Lower leg skin (tissue), 4 donors: ENCODE measurements at regions not wholly inside any gene's neighbourhood (a gene's known extent, or its start where the extent isn't known, plus 50 kb on each side); places are given as distances from the start of the nearest gene placed in this dataset.

Experiments used
- DNase-seq, 2 donors: peaks; one replicate each; pipeline ENCODE4 v3.0.0-alpha.2; 2019; ENCODE audit warnings: low spot score in 2 of 2
- H3K4me3 ChIP-seq: fragments of 200-600 bp; sonication (generic); 2 replicates; pipeline ENCODE4 v1.5.1; 2017; ENCODE audit warnings: mild to moderate bottlenecking, low read depth; ENCODE audit not compliant: poor library complexity, severe bottlenecking
- CTCF ChIP-seq, 3 donors: fragments of 450-650 bp; IDR thresholded peaks; one replicate each; pipeline ENCODE4 v1.5.1; 2016; ENCODE audit warnings: antibody characterized with exemption in 3 of 3, mild to moderate bottlenecking in 3 of 3, moderate library complexity in 2 of 3
- POLR2A ChIP-seq, 2 donors: fragments of 450-650 bp; IDR thresholded peaks; one replicate each; pipeline ENCODE4 v1.6.1; 2016 to 2017; ENCODE audit warnings: antibody characterized with exemption in 2 of 2, mild to moderate bottlenecking in 1 of 2, moderate library complexity in 1 of 2
- WGBS, 2 donors: methylation state at CpG; one replicate each; pipeline ENCODE4 v1.1.5; 2018; 5-methylcytosine and 5-hydroxymethylcytosine counted together
- intact Hi-C: fragments of 100-400 bp; cut with DNase I; formaldehyde crosslinking; loops from one replicate; pipeline ENCODE4 v1.15.0; 2023; ENCODE audit warnings: low total_unique reads

- 40 to 44% methylated on average over 6 of the region's 6 CpGs for WGBS, 2 donors
- no peak for DNase-seq
- no peak overlapping the region for H3K4me3 ChIP-seq
- TF ChIP-seq POLR2A (IDR thresholded peaks at IDR 0.05) (no peak), CTCF (IDR thresholded peaks at IDR 0.05) (no peak)
- intact Hi-C loops = no loop called here
Measured at GRCh38 chr9:108772301-108772894, 83.4 kb downstream of the ACTL7B start.

DNA sequence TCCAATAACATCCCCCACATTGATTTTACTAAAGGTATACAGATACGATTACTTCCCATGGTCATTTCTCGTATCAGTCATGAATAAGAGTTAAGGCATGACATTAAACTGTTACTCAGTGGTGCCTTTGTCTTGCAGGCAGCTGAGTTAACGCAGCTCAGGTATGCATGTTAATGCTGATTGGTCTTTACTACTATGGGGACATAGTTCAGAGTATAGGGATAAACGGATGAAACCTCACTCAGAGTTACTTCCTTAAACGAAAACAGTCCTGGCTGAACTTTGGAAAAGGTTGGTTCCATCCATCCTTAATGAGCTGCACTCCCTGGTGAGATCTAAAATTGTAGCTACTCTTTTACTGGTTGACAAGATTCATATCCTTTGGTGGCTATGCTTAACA lies 87.0 kb downstream of the ACTL7B start:
- intact Hi-C loops = loop anchor here (10.0 kb wide), 1 partner anchor 204 kb away; no protein-coding TSS in a partner anchor
- WGBS, 2 donors = 88% methylated on average over 5 of the region's 5 CpGs
- H3K4me3 ChIP-seq = no peak overlapping the region
- no peak for DNase-seq
- TF ChIP-seq CTCF (IDR thresholded peaks at IDR 0.05) = no peak
- no peak for TF ChIP-seq POLR2A (IDR thresholded peaks at IDR 0.05)

DNA sequence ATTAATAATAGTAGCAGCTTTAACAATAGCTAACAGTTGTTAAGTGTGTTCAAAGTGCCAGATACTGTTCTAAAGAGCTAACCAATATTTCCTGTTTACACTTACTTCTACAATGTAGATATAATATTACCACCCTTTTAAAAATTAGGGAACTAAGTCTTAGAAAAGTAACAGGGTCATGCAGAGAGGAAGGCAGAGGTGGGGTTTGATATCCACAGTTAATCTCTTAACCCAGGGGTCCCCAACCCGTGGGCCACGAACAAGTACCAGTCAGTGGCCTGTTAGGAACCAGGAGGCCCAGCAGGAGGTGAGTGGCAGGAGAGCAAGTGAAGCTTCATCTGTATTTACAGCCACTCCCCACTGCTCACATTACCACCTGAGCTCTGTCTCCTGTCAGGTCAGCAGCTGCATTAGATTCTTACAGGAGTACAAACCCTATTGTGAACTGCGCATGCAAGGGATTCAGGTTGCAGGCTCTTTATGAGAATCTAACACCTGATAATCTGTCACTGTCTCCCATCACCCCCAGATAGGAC lies 89.1 kb downstream of the ACTL7B start:
- intact Hi-C loops = loop anchor here (10.0 kb wide), 1 partner anchor 202 kb away; no protein-coding TSS in a partner anchor
- no peak for DNase-seq
- no peak overlapping the region for H3K4me3 ChIP-seq
- 64 to 84% methylated on average over 3 of the region's 3 CpGs for WGBS, 2 donors
- TF ChIP-seq POLR2A (IDR thresholded peaks at IDR 0.05) (no peak), CTCF (IDR thresholded peaks at IDR 0.05) (no peak)

DNA sequence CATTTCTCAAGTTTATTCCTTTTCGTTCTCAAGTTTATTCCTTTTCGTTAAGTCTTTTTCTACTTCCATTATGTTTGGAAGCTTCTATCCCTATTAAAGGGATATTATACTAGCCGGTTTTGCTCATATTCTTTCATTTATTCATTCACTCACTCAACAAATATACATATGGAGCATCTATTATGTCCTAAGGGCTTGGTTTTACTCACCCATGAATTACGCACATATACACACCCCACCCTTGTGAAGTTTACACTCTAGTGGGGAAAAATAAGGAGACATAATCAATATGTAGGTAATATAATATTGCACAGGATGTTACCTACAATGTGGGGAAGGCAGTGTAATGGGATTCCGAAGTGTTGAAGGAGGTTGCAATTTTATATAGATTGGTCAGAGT lies 90.5 kb downstream of the ACTL7B start:
- no peak for DNase-seq
- no peak for TF ChIP-seq CTCF (IDR thresholded peaks at IDR 0.05)
- no peak for TF ChIP-seq POLR2A (IDR thresholded peaks at IDR 0.05)
- 86 to 88% methylated on average over 5 of the region's 5 CpGs for WGBS, 2 donors
- H3K4me3 ChIP-seq = no peak overlapping the region
- intact Hi-C loops = loop anchor here (10.0 kb wide), 1 partner anchor 200 kb away; no protein-coding TSS in a partner anchor

- intact Hi-C loops = loop anchor here (10.0 kb wide), 1 partner anchor 198 kb away; no protein-coding TSS in a partner anchor
- 84 to 88% methylated on average over 13 of the region's 13 CpGs for WGBS, 2 donors
- TF ChIP-seq POLR2A (IDR thresholded peaks at IDR 0.05) = no peak
- TF ChIP-seq CTCF (IDR thresholded peaks at IDR 0.05) = no peak
Measured at GRCh38 chr9:108762348-108763055, 93.3 kb downstream of the ACTL7B start.

More at GRCh38 chr9:108762348-108763055, 93.3 kb downstream of the ACTL7B start:
- no peak for DNase-seq
- no peak overlapping the region for H3K4me3 ChIP-seq
